ENCODE measurements at regions not wholly inside any gene's neighbourhood (a gene's known extent, or its start where the extent isn't known, plus 50 kb on each side); places are given as distances from the start of the nearest gene placed in this dataset.

GRCh38 chr6:101322921-101323320 lies 70.6 kb upstream of the GRIK2 start:
- DNase-seq: no peak

GRCh38 chr6:101326411-101326810 lies 67.1 kb upstream of the GRIK2 start:
- no peak for DNase-seq

- DNase-seq: no peak
These were observed 51.6 kb upstream of the GRIK2 start for GRCh38 chr6:101341926-101342325.
